Stimulated activated CD8-positive, alpha-beta memory T cell treated with anti-CD3 and anti-CD28 coated beads, Interleukin-12 subunit alpha, Interleukin-12 subunit beta, amount 100 ng/mL, for 4 hours (primary cell): ENCODE measurements at regions not wholly inside any gene's neighbourhood (a gene's known extent, or its start where the extent isn't known, plus 50 kb on each side); places are given as distances from the start of the nearest gene placed in this dataset.
"Not testable (repeated sequence)": the region's sequence is repeated elsewhere in the genome, so short reads cannot be mapped to it uniquely, and the experiment has no call there.

Experiments
- DNase-seq: peaks from one replicate; pipeline ENCODE4 v3.0.0-alpha.2; 2020; ENCODE audit warnings: low read depth

DNA sequence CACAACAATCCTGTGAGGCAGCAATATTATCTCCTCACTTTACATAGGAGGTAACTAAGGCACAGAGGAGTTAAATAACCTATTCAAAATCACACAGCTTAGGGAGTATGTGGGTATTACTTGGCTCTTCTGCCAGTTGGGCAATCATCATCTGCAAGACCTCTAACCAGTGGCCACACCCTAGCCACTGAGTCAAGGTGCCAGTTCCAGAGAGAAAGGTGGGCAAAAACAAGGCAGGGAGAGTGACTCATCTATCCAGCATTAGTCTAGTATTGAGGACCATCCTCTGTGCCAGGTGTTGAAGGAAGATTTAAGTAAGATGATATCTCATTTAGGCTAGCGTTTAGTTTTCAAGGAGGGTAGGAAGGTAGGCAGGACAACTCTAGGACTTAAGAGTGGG is 113.9 kb upstream of the EOLA2 start:
- DNase-seq = no peak

DNA sequence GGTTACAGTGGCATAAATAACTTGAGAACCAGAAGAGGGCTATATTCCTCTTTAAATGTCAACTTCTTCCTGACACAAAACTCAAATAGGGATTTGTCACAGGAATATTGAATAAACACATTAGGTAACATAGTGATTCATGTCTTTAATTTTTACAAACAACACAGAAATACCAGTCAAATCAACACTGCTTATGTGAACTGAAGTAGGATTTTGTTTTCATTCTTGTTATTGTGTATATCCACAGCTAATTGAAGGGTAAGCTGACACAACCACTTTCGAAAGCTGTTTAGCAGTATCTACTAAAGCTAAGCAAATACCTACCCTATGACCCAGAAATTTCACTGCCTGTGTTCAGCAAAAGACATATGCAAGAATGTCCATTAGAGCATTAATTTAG is 120.4 kb upstream of the EOLA2 start:
- DNase-seq = no peak

DNA sequence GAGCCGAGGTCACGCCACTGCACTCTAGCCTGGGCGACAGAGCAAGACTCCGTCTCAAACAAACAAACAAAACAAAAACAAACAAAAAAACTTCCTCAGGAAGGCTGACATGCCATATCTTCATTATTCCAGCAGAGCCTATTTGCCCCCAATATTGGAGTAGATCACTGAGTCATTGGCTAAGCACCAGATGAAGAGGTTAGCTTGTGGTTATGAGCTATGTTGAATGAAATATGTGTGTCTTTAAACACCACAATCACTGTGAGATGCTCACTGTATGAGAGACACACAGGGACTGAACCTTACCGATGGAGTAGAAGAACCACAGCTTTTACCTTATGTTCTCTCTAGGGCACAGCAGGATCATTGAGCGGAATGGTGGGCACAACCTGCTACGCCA is 122.1 kb upstream of the EOLA2 start:
- DNase-seq = no peak

DNA sequence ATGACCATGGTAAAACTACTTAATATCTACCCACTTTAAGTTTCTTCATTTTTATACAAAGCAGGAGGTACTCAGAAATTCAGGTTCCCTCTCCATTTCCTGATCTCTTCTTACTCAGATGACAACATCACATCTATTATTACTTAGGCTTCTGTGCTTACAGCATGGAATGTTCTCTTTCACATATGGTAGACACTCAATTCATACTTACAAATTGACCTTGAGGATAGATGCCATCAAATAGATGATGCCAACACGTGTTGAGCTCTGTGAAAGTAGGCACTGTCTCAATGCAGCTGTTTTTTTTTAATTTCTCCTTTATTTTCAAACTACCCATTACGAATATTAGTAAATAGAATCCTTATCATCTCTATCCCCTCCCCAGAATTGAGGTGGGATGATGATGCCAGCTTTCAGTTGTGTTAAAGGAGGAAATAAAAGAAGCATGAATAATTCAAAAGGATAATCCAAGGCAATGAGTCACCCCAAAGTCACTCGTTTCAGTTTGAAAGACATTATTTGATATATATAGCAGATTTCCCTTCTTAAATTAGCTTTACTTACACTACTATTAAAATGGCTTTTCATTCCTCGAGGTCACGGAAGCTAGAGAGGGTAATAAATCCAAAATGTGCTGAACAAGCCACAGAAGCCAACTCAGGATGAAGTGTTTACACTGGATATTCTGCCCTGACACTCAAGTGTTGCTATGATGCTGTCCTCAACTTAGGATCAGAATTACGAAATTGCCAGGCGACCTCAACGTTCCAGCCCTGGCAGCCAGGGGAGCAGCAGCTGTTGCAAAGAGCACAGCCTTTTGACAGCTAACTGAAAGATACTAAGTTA is 124.2 kb upstream of the EOLA2 start:
- no peak for DNase-seq

DNA sequence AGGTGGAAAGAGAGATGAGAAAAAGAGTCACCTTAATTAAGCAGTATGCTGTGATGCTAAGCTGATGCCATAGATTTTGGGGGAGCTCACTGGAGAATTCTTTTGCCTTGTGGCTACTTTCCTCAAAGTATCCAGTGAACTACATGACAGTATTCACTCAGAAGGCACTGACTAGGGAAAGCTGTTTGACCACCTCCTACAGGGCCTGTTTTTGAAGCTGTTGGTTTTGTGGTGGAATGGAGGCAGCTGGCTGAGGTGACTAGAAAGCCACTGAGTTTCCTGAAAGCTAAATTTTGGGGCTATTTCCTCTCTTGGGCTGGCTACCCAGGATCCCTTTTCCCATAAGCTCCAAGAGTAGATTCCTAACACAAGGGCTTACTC is 124.8 kb upstream of the EOLA2 start:
- no peak for DNase-seq

DNA sequence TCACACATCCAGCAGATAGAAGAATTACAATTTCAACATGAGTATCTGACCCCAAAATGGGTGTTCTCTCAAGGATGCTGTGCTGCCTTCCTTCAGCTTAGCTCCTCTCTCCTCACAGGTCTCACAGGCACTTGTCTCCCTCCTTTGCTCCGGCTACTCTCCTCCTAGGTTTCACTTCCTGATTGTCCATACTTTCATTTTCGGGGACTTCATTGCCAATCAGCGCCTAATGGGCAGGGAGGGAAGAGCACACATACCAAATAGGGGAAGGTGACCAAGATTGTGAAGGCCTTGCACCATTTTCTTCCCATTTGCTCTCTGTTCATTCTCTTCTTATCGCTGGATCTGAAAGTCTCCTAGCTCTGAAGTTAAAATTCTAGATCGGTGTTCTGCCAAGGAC is 125.4 kb upstream of the EOLA2 start:
- no peak for DNase-seq

DNA sequence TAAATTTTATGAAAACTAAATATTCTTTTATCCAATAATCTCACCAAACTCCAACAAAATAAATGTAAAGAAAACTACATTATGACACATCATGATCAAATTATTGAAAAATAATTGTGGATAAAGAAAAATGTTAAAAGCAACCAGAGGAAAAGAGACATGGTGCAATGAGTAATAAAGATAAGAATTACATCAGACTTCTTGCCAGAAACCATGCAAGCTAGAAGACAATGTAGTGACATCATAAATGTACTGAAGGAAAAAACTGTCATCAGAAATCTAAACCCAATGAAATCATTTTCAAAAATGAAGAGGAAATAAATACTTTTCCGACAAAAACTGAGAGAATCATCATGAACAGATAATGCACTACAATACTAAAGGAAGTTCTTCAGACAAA is 135.9 kb upstream of the EOLA2 start:
- DNase-seq = no peak

DNA sequence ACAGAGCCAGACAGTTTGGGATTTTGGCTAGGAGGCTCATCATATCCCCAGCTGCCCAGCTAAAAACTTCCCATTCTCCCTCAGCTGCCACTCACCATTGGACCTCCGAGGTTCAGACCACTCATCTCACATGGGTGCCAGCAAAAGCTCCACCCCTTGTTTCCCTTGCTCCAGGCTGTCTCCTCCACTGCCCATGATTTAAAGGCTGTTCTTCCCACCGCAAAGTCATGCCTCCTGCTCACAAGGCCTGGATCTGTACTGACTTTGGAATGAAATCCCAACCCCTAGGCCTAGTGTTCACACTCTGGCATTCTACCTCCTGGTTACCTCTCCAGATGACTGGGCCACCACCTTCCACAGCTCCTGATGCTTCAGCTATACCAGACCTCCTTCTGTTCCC is 142.2 kb upstream of the EOLA2 start:
- no peak for DNase-seq

DNA sequence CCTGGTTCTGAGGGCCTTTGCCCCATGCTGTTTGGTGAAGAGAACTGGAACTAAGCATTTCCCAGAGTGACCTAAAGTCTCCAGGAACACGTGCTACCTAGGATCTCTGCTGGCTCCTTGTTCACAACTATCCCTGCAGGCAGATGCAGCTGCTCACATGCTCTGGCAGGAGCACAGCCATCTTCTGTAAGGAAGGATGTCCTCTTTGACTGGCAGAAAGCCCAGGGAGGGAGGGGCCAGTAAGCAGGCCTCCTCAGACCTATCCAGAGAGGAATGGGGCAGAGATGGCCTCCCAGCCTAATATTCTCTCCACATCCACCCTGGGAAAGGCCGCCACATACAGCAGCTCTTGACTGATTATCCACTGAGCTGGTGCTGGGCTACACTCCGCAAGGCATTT is 142.8 kb upstream of the EOLA2 start:
- no peak for DNase-seq

DNA sequence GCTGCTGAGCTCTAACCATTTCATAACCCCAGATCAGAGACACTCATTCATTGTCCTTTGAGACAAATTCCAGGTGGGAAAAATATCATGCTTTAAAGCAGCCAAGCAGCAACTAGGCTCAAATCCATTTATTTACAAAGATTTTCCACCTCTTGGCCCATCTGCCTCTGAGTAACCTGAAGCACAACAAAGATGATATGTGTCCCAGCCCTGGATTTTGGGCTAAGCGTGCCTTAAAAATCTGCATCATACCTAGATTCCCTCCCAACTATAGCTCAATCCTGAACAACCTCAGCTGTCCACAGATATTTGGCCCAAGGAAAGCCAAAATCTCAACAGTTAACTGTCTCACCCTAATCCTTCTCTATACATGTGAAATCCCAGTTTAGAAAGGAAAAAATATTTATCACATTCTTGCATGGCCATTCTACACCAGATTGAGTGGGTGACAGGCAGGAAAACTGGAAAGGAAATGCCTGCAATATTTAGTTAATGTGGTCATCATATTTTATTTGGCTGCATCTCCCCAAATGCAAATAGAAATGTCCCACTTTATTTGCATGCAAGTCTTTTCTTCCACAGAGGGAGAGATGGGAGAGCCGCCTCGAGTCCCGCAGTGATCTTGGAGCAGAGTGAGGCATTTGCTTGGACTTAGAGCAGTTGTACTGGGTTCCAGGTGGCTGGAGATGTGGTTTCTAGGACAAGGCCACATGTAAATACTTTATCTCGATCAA is 146.4 kb upstream of the EOLA2 start:
- no peak for DNase-seq

DNA sequence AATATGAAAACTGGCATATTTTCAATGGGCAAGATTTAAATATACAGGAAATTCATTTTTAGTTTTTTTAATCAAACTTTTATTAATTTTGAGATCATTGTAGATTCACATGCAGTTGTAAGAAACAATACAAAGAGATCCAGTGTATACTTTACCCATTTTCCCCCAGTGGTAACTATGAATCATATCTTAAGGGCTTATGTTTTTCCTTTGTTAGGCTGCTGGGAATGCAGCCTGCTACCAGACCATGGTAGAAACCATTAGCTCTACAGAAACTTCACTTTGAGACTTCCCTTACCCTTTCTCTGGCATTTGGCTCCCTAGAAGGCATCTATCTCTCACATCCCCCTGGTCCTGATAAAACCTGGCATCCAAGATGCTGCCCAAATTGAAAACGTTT is 147.6 kb upstream of the EOLA2 start:
- no peak for DNase-seq

DNA sequence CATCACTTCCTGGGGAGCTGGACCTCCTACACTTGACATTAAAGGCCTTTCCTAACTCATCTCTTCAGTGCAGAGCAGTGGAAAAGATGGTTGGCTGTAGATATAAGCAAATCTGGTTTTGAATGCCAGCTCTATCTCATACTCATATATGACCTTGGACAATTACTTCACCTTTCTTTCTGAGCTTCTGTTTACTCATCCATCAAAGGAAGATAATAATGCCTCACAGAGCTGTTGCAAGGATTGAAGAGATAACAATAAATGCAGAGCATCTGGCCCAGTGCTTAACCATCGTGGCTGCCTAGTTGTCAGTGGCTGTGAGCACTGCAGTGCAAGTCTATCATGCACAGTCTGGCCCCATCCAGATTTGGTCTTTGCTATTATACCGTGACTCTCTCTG is 148.1 kb upstream of the EOLA2 start:
- DNase-seq = no peak

DNA sequence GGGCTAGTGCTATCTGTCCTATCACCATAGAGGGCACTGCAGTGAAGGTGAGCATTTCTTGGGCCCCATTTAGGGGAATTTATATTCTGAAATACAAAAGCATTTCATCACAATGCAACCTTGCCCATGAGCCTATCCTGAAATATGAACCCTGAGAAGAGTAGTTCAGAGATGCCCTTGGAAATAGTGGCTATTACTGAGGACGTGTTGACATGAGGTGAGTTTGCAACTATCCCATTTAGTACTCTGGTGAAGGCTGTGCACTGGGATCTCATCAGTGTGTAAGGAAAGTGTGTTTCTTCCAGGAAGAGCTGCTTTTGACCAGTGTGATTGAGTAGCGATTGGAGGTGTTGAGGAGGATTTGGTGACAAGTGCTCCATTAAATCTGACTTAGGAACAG is 149.3 kb upstream of the EOLA2 start:
- no peak for DNase-seq

DNA sequence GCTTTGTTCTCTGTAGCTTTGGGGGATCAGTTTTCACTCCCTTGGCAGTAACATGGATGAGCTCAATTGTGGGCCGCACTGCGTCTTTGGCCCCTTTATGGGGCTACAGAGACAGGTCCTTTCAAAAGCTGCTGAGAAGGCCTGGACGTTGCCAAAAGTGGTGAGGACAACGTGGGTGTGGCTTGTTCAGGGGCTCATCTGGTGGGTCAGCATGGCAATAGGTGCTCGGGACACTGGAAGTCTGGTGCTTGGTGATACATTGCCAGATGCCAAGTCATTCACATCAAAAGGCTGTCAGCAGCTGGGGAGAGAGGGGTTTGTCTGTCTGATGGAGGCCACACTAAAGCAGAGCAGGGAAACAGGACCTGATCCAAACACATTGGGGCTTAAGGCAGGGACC is 149.8 kb upstream of the EOLA2 start:
- DNase-seq = no peak

DNA sequence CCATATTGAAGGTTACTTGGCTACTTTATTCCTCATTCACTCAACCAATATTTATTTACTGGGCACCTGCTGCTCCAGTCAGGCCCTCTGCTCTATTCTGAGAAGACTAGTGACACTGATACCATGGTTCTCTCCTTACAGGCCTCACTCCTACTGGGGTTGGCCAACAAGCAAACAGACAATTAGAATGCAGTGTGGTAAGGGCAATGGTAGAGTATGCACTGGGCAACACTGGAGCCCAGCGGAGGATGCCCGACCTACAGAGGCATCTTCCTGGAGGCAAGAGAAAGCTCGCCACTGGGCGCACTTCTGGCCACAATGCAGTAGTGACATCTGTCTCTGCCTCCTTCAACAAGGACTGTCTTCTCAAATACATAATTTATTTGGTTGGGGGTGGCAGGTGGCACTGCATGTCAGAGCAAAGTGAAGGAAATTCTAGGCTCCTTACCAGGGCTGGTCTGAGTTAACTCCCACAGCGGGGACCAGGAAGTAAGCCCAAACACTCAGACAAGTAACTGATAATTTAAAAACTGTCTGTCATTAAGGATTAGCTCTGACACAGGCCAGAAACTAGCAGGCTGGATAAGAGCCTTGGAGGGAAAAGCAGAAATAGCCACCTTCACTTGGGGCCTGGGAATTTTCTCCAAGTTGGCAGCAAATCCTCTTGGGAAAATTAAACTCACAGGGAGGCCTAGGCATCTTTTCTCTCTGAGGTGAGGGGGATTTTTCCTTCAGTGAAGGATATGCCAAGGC is 150.7 kb upstream of the EOLA2 start:
- DNase-seq = no peak

DNA sequence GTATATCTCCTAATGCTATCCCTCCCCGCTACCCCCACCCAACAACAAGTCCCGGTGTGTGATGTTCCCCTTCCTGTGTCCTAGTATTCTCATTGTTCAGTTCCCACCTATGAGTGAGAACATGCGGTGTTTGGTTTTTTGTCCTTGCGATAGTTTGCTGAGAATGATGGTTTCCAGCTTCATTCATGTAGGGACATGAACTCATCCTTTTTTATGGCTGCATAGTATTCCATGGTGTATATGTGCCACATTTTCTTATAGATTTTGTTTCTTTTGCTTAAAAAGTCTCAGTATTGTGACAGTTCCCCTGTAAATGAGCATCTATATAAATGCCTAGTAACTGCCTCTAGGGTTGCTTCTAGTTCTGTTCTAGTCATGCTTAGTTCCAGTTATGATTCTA is 153.0 kb upstream of the EOLA2 start:
- not testable (repeated sequence) for DNase-seq

DNA sequence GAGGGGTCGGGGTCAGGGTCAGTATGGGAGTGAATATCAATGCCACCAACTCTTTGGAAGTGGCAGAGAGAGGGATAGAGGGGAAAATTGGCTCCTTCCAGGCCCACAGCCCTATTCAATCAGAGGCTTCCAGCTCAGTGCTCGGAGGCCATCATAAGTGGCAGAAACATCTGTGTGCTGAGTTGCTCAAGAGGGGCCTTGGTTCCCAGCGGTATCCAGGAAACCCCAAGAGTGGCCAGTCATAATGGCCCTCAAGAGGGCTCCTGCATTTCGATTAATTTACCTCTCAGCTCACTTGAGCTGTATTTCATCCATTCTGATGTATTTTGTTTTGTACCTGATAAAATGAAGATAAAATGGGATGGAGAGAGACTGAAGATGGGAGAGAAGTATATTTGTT is 154.3 kb upstream of the EOLA2 start:
- DNase-seq = no peak

DNA sequence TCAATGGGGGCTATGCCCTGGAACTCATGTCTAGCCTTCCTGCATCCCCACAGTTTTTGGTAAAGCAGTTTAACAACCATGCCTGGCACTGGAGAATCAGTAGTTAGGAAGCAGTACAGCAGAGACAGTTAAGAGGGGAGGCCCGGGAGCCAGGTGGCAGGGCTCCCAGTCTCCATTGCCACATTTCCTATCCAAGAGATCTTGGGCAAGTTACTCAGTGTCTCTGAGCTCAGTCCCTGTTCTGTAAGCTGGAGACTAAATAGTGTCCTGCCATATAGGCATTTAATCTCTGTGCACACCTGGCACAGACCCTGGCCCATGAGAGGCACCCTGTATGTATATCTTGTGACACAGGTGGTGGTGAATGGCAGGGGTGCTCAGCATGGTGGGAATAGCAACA is 156.1 kb upstream of the EOLA2 start:
- no peak for DNase-seq

DNA sequence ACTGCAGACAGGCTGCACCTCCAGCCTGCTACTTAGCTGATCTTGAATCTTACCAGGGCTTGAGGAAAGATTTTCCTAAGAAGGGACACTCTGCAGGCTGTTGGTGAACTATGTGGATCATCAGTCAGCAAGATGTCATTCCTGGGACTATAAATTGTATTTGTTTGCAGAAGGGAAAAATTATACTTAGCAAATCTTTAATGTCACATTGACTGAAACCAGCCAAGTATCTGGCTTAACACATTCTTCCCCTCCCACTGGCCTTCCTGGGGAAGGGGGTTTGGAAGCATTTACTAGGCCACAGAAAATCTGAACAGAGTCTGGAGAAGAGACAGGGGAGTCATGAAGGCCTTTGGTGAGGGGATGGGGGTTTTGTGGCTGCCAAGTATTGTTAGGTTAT is 156.7 kb upstream of the EOLA2 start:
- no peak for DNase-seq

DNA sequence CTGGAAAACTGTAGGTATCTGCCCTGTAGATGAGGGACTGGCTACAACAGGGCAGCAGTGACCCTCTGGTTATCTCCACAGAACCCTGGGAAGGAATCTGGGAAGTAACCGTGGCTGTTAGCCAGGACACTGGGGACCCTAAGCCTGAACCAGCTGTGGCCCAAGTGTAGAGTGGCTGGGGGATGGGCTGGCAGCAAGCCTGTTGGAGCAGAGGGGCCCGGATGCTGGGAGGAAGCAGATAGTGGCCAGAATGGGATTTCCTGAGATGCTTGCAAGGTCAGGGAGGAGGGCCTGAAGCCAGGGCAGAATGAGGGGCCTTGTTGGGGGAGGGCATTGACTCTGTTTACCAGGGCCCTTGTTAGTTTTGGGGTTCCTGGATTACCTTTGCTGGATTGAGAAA is 161.0 kb upstream of the EOLA2 start:
- no peak for DNase-seq

DNA sequence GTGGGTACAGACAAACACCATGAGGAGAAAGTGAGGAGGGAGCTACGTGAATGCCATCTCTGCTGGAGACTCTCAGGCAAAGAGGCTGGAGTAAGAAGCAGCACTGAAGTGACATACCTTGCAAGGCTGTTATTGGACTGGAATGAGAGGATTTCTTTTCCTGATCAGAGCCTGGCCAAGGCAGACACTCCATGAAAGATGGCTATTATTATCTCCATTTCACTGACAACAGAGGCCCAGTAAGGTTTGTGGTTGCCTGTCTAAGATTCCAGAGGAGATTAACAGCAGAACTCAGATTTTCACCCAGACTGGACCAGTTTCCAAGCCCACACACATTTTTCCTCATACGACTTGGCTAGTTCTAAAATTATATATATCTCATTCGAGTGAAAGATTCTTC is 162.0 kb upstream of the EOLA2 start:
- no peak for DNase-seq

DNA sequence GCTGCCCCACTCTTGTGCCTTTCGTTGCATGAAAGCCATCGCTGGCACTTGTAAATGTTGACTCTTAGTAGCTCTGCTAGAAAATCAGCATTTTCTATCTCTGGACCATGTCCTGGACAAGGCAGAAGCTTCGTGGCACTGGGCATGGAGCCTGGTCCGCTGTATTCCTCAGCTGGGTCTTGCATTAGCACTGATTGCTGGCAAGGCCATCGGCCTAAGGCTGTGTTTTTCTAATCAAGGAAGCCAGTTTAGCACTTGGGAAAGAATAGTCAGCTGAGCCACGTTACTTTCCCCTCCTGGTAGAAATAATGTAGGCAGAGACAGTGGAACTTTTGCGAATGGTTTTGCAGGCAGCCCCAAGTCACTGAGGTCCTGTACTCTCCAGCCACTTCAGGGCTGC is 180.2 kb upstream of the EOLA2 start:
- no peak for DNase-seq

DNA sequence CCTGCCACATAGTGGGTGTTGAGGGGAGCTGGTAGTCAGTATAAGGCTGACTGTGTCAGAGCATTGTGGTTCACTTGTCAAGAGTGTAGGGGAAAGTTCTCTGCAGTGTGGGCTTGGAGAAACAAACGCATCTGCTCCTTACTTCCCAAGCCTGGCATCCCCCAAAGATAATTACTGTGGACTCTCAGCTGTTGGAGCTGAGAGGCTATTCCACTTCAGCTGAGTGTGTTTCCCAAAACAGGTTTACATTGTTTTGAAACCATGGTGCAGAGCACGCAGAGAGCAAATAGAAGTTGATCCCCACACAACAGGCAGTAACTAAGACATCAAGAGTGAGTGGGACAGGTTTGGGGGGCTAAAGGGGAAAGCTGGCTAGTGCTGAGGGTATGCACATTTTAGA is 181.0 kb upstream of the EOLA2 start:
- DNase-seq = no peak
